ENCODE measurements at regions not wholly inside any gene's neighbourhood (a gene's known extent, or its start where the extent isn't known, plus 50 kb on each side); places are given as distances from the start of the nearest gene placed in this dataset.

DNA sequence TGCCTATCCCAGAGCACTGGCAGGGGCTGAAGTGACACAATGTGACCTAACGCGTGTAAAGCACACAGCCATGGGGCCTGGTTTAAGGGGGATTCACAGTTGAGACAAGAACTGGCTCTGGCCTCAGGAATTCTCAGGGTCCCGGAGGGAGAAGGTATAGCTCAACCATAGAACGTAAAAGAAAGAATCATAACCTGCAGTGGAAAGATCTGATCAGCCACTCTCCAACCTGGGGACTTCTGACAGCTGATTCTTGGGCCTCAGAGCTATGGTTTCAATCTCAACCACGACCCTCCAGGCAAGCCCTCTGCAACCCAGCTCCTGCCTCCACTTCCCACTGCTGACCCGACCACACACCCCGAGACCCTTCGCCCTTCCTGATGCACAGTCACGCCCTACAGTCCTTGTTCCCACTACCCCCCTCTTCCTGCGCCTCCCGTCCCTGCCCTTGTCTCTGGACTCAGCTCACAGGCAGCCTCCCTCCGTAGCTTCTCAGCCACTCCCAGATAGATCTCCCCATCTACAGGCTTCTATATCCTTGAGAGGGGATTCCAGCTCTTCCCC lies 245.2 kb downstream of the BUB3 start:
- no peak for DNase-seq (ENCODE audit: extremely low read depth, low read depth)

- no peak for DNase-seq (ENCODE audit: extremely low read depth, low read depth)
These were observed 247.8 kb downstream of the BUB3 start for GRCh38 chr10:123402021-123402420.

DNA sequence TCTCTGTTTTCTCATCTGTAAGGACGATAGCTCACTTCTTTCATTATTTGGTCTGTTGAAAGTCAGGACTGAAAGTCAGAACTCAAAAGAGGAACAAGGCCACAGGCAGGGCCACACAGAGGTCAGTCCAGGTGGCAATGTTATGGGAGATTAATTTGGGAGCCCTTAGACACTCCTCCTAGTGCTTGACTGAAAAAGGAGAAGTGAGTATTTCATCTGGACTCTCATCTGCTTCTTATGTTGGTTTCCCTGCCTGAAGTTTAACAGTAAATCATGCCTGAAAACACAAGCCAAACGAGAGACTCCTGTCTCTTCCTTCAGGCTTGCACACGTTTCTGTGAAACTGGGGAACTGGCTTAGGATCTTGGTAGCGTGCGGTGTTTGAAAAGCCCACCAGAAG lies 248.5 kb downstream of the BUB3 start:
- DNase-seq (ENCODE audit: extremely low read depth, low read depth), result no peak

- no peak for DNase-seq (ENCODE audit: extremely low read depth, low read depth)
These were observed 250.2 kb downstream of the BUB3 start for GRCh38 chr10:123404357-123404756.

DNA sequence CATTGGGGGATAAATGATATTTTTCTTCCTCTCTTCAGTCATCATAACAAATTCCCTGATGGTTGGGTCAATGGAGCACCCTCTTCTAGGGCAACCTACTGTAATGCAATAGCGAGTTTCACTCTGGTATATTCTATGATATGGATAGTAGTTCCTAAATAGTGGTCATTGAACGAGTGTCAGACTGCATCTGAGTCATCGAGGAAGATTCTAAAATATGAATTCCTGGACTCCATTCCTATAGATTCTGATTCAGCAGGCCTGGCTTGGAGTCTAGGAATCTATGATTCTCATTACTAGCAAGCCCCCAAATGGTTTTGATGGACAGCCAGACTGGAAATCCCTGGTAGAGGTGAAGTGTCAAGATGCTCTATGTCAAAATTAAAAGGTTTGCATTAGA lies 254.5 kb downstream of the BUB3 start:
- no peak for DNase-seq (ENCODE audit: extremely low read depth, low read depth)

DNA sequence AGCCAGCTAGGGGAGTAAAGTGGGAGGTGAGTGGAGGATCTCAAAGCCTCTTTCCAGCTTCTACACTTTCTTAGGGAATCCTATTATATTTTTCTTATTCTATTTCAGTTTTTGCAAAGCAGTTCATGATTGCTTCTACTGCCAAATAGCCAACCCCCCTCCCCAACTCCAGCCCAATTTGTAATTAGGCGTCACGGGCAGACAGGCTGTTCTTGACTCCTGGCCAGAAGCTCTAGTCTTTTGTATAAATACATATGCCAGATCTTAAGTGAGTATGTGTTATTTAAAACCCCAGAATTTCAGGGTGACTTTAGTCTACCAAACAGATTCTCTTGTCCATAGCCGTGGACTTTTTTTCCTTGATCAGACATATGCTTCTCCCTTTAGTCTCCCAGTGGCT lies 255.2 kb downstream of the BUB3 start:
- no peak for DNase-seq (ENCODE audit: extremely low read depth, low read depth)

- no peak for DNase-seq (ENCODE audit: extremely low read depth, low read depth)
These were observed 255.7 kb downstream of the BUB3 start for GRCh38 chr10:123409884-123410283.

GRCh38 chr10:123413353-123413752 lies 252.8 kb upstream of the GPR26 start:
- DNase-seq (ENCODE audit: extremely low read depth, low read depth), result no peak

DNA sequence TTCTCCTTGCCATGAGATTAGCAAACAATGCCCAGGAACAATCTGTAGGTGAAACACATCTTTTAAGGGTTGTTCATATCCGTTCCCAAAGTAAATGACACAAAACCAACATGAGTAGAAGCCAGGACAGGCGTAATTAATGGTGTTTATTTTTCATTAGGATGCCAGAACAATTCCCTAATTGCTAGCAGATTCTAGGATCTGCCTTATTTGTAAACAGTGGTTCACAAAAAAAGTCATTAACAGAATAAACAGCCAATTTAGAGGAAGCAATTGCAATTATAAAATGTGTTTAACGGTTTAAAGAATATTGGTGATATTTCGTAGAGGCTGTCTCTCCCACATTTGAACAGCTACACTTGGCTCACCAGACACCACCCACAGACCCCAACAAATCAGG lies 250.6 kb upstream of the GPR26 start:
- no peak for DNase-seq (ENCODE audit: extremely low read depth, low read depth)

DNA sequence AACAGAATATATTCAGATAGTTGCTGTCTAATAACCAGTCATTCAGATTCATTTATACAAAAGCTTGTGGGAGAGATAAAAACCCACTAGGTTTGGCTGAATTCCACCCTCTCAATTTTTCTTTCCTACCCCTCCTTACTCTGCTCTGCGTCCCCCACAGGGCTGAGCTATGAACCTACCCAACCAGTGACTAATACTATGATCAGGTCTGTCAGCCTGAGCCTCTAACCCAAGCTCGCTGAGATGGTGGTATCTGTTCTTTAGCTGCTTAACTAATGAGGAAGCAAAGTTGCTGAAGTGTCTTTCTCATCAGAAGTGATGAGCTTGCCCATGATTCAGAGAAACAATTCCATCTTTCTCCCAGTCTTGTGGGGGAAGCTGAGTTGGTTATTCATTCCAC lies 248.7 kb upstream of the GPR26 start:
- DNase-seq (ENCODE audit: extremely low read depth, low read depth), result no peak

DNA sequence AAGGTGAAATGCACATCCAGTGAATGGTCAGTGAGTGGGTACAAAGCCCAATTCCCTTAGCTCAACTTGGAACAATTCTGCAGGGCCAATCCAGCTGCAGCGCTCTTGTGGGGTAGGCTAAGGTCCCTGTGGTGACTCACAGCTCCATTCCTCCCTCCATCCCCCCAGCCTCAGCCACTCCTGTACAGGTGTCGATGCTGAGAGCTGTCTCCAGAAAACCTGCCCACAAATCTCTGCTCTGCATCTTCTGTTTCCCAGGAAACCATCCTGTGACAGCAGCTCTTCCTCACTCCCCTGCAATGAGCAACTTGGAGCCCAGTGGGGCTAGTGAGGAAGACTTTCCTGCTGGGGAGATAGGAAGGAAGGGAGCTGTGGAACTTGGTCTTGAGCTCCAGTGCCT lies 244.7 kb upstream of the GPR26 start:
- no peak for DNase-seq (ENCODE audit: extremely low read depth, low read depth)

DNA sequence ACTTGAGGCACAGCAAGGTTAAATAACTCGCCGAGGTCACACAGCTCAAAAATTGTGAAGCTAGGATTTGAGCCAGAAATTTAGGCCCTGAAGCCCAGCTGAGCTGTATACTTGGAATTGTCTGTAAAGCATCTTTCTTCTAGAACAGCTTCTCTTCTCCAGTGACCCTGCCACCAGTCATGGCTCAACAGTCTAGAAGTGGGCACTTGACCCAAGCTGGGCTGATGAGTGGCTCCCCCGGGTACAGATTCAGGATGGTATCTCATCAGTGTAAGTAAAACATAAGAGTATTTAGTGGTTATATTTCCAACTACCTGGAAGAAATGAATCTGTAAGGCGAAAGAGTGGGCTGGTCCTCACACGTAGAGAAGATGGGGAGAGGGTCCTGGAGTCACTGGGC lies 243.9 kb upstream of the GPR26 start:
- DNase-seq (ENCODE audit: extremely low read depth, low read depth), result no peak

DNA sequence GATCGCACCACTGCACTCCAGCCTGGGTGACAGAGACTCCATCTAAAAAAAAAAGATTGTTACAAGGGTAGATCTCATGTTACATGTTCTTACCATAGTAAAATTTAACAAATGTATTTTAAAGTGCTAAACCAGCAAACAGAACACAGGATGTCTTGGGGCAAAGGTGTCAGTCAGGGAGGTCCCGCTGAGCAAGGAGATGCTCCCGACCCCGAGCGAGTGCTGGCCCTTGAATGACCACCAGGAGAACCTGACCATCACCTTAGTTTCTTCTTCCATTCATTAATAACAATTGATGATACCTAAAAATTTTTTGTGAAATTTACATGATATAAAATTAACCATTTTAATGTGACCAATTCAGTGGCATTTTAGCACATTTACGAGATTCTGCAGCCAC lies 241.6 kb upstream of the GPR26 start:
- DNase-seq (ENCODE audit: extremely low read depth, low read depth), result no peak

GRCh38 chr10:123425680-123426079 lies 240.5 kb upstream of the GPR26 start:
- no peak for DNase-seq (ENCODE audit: extremely low read depth, low read depth)

DNA sequence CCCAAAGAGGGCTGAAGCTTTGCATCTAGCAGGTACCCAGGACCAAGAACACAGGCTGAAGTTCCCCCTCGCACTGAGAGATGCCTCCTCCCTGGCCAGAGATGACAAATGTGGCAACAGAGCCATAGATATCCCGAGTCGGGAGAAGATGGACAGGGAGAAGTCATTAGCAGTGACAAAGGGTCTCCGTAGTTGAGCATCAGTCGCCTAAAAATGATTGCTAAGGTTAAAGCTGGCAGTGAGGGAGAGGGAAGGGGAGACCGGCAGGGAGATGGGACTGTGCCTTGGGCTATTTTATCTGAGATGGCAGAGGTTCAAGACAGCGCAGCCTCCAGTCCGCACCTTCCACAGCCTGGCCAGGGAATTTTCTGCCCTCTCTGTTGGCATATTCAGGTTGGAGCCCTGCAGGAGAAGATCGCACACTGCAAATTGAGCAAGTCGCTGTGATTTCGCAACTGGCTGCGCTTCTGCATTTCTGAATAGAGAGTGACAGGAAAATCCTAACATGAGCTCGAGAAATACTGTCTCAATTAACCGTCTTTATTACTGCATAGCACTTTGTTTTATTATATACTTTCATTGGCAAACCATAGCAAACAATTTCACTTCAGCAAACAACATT lies 238.9 kb upstream of the GPR26 start:
- DNase-seq (ENCODE audit: extremely low read depth, low read depth), result peak; percentile 29

- no peak for DNase-seq (ENCODE audit: extremely low read depth, low read depth)
These were observed 237.8 kb upstream of the GPR26 start for GRCh38 chr10:123428391-123428790.

GRCh38 chr10:123429706-123430221 lies 236.4 kb upstream of the GPR26 start:
- no peak for DNase-seq (ENCODE audit: extremely low read depth, low read depth)

DNA sequence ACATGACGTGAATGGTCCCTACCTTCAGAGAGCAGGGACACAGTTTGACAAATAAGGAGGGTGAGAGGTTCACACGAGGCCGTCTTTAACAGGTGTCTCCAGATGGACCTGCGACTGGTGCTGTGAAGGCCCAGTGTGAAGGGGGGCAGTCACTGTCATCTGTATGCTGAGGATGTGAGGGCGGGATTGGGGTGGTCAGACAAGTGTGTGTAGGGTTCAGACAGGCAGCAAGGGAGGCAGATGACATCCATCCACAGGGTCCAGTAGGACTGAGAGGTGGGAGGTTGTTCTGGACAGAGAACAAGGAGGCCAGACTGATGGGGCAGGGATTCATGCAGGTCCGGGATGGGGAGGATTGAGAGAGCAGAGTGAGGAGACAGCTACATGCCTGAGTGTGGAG lies 232.6 kb upstream of the GPR26 start:
- DNase-seq (ENCODE audit: extremely low read depth, low read depth), result no peak

DNA sequence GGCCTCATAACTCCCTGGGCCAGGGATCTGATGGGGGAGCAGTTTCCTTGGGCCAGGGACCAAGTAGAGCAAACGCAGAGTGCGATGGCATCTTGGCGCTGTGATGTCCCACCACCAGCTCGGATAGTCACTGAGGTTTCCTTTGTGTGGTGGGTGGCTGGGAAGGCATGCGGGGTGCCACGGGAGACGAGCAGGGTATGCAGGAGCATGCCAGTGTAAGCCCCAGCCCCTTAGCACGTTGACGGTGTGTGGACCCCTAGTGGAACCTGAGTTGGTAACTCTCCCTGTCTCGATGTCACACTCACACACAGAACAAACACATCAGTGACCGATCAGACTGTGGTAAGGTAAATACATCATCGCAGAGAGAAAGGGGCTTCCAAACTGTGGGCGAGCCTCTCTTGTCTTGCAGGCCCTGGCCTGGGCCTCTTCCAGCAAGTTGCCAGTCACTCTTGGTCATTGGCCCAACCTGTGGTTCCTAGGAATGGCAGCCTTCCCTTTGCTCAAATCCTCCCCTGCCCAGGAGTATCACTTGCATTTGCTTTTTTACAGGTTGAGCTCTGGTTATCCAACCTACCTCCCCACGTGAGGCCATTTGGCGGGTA lies 231.6 kb upstream of the GPR26 start:
- DNase-seq (ENCODE audit: extremely low read depth, low read depth), result no peak

- DNase-seq (ENCODE audit: extremely low read depth, low read depth), result no peak
These were observed 223.3 kb upstream of the GPR26 start for GRCh38 chr10:123442901-123443300.

- DNase-seq (ENCODE audit: extremely low read depth, low read depth), result no peak
These were observed 222.2 kb upstream of the GPR26 start for GRCh38 chr10:123443924-123444323.

DNA sequence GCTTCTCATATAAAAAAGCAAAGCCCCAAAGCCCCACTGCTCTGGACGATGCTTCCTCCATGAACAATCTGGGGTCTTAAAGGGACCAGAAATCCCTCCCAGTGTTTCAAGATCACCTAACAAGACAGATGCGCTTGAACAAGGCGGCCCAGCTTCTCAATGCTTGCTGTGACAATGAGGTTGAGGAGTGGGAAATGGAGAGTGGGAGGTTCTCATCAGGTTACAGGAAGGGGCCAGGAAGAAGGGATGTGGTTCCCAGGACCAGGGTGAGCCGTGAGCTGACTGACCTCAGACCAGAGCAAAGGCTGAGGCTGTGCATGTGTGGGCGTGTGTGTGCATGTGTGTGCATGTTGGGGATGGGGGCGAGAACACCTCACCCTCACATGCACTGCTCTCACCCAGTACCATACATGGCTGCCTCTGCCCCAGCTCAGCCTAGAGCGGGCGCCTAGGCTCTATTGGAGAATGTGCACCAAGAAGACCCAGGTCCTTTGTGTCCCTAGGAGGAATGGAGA lies 220.8 kb upstream of the GPR26 start:
- no peak for DNase-seq (ENCODE audit: extremely low read depth, low read depth)

Data from NCI-H460 (cell line).